ENCODE measurements at regions not wholly inside any gene's neighbourhood (a gene's known extent, or its start where the extent isn't known, plus 50 kb on each side); places are given as distances from the start of the nearest gene placed in this dataset.

- no peak for DNase-seq
- no peaks in the 10 kb centered on the region for H3K27me3 ChIP-seq
- H3K4me3 ChIP-seq = no peak overlapping the region
- intact Hi-C loops (cut with DNase I) = no loop called here
- no peak for TF ChIP-seq CTCF (IDR thresholded peaks at IDR 0.05)
- no peak overlapping the region for H3K27ac ChIP-seq
- no peaks in the 10 kb centered on the region for H3K4me1 ChIP-seq
- ATAC-seq = no peak
- H3K36me3 ChIP-seq = no peaks in the 10 kb centered on the region
- H3K9me3 ChIP-seq = no peaks in the 10 kb centered on the region
Observed at GRCh38 chr7:106984034-106984433, 60.5 kb upstream of the PRKAR2B start.

GRCh38 chr7:106986450-106986977 is 58.0 kb upstream of the PRKAR2B start:
- H3K9me3 ChIP-seq = no peaks in the 10 kb centered on the region
- no peak for TF ChIP-seq CTCF (IDR thresholded peaks at IDR 0.05)
- H3K4me3 ChIP-seq = no peak overlapping the region
- no peaks in the 10 kb centered on the region for H3K36me3 ChIP-seq
- intact Hi-C loops (cut with DNase I) = no loop called here
- no peak for DNase-seq
- ATAC-seq = no peak
- no peak overlapping the region for H3K27ac ChIP-seq
- H3K27me3 ChIP-seq = no peaks in the 10 kb centered on the region
- H3K4me1 ChIP-seq = no peaks in the 10 kb centered on the region

- H3K4me3 ChIP-seq = no peak overlapping the region
- H3K27ac ChIP-seq = no peak overlapping the region
- intact Hi-C loops (cut with DNase I) = no loop called here
- no peak for DNase-seq
- H3K27me3 ChIP-seq = no peaks in the 10 kb centered on the region
- H3K4me1 ChIP-seq = no peaks in the 10 kb centered on the region
- TF ChIP-seq CTCF (IDR thresholded peaks at IDR 0.05) = no peak
- no peaks in the 10 kb centered on the region for H3K9me3 ChIP-seq
- ATAC-seq = no peak
- H3K36me3 ChIP-seq = no peaks in the 10 kb centered on the region
Observed at GRCh38 chr7:106987777-106988176, 56.7 kb upstream of the PRKAR2B start.

GRCh38 chr7:106992511-106992910 is 52.0 kb upstream of the PRKAR2B start:
- no peak for TF ChIP-seq CTCF (IDR thresholded peaks at IDR 0.05)
- ATAC-seq = no peak

More at GRCh38 chr7:106992511-106992910, 52.0 kb upstream of the PRKAR2B start:
- no peak for DNase-seq
- H3K36me3 ChIP-seq = no peaks in the 10 kb centered on the region
- intact Hi-C loops (cut with DNase I) = no loop called here
- H3K4me1 ChIP-seq = no peaks in the 10 kb centered on the region
- H3K27me3 ChIP-seq = no peaks in the 10 kb centered on the region
- H3K27ac ChIP-seq = no peak overlapping the region
- H3K4me3 ChIP-seq = no peak overlapping the region
- no peaks in the 10 kb centered on the region for H3K9me3 ChIP-seq
